SH-SY5Y (cell line): ENCODE measurements at regions not wholly inside any gene's neighbourhood (a gene's known extent, or its start where the extent isn't known, plus 50 kb on each side); places are given as distances from the start of the nearest gene placed in this dataset.

Source experiments
- GATA2 ChIP-seq: IDR thresholded peaks from 2 replicates; pipeline ENCODE4 v1.6.1; 2011; ENCODE audit warnings: mild to moderate bottlenecking, low read depth, low read length
- GATA3 ChIP-seq: IDR thresholded peaks from 2 replicates; pipeline ENCODE4 v1.6.1; 2011; ENCODE audit warnings: low read depth, mild to moderate bottlenecking, low read length, moderate library complexity

GRCh38 chr1:94608852-94609530 is 67.4 kb upstream of the F3 start:
- TF ChIP-seq GATA2 = no peak
- TF ChIP-seq GATA3 = no peak
